GM19463 (cell line): ENCODE measurements at regions not wholly inside any gene's neighbourhood (a gene's known extent, or its start where the extent isn't known, plus 50 kb on each side); places are given as distances from the start of the nearest gene placed in this dataset.

Source experiments
- ATAC-seq: cut with Tn5 transposase; IDR thresholded peaks from one replicate; pipeline ENCODE4 v1.9.1; 2021; ENCODE audit warnings: mild to moderate bottlenecking, moderate library complexity; ENCODE audit not compliant: unreplicated experiment

DNA sequence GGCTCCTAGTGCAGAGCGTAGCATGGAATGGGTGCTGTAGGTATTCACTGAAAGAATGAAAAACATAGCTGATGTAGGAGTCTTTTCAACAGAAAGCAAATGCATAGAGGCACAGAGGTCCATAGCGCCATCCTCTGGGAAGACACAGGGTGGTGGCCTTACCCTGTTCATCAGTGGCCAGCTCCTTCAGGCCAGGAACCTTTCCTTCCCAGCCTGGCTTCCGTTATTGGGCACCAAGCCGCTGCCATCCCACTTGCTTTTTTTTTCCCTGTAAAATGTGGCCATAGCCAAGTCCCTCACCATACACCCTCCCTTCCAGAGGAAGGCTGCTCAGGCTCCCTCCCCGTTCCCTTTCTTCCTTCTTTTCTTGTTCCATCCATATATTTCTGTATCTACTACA, 118.1 kb downstream of the ZNF621 start:
- ATAC-seq, result no peak

DNA sequence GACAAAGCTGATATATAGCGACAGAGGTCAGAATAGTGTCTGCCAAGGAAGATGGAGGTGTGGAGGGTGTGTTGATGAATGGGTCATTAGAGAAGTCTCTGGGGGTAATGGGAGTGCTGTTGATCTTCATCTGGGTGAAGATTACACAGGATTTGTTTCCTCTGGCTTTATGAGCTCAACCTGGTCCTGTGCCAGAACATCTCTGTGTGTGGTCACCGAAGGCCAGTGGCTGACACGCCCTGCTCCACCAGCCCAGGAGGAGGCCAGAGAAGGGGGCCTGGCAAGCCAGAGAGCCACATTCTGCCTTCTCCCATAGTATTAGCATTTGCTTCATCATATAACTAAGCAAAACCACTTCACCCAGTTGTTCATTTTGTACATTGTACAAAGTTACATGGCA, 121.1 kb downstream of the ZNF621 start:
- no peak for ATAC-seq

DNA sequence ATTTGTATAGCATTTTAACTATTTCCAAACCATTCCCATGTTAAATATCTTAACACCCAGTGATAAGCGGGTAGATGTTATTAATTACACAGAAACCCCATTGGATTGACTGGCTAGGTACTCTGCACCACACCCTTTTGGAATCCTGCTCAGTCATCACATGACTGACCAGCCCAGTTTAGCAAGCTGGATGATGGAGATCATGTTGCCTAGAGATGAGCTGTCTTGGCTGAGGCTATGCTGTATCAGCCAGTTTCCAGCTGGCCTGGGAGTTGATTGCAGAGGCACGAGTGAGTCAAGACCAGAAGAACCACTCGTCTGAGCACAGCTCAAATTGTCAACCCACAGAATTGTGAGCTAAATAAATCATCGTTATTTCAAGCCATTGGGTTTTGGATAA, 124.6 kb downstream of the ZNF621 start:
- ATAC-seq, result no peak

DNA sequence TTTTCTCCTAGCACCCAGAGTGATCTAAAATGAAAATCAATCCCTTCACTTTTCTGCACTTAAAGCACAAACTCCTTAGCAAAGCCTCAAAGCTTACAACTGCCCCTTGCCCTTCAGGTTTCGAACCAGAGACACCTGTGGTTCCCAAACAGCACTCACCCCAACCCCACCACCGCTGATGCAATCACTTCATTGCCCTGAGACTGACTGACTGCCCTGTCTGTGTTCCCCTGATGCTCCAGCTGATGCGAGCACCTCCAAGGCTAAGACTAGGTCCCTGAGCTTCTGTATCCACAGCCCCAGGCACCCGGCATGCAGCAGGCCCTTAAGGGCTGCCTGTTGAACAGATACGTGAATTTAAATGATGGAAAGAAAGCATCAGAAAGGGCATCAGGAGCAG, 127.3 kb downstream of the ZNF621 start:
- no peak for ATAC-seq

DNA sequence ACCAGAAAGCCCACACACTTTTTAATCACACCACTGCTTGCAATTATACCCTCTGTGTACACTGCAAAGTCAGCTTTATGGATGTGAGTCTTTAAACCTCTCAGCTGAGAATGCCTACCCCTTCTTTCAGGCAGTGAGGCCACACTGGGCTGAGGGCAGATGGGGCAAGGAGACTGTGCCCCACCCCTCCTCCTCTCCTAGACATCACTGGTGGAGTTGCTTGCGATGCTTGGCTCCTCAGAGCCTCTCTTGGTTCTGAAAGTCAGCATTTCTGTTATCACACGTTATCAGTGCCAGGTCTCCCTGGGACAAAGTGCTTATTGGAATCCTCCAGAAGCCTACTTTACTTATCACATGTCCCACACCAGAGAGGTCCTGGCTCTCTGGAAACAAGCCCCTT, 128.2 kb downstream of the ZNF621 start:
- ATAC-seq, result no peak

DNA sequence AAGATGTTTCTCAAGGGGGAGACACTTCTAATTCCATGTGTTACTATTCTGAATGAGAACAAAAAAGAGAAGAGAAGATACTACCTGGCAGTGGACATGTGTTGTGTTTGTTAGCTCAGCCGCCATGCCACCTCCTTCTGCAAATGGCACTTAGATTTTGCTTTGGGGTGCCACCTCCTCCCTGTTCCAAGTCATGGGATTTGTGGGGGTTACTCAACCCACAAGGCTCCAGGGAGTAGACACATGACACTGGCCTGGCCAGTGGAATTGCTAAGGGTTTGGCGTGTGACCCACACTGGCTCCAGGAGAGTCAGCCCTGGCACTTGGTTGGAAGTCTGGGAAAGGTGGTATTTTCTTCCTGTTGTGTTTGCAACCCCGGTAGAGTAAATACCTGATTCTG, 129.1 kb downstream of the ZNF621 start:
- no peak for ATAC-seq

DNA sequence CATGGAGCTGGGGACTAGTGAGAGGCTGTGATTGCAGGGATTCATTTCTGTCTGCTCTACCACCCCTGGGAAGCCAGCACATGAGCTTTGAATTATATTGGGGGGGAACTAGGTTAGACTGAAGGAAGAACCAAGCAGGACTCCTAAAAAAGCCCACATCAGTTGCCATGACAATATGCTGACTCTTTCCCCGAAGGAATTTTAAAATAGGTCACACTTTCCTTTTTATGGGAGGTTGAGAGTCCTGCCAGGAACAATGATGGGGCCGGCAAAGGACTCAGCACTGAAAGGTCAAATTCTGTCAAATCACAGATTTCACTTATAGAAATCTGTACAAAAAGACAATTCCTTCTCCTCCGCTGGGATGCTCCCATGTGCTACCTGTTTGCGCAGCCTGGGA, 130.8 kb downstream of the ZNF621 start:
- no peak for ATAC-seq

DNA sequence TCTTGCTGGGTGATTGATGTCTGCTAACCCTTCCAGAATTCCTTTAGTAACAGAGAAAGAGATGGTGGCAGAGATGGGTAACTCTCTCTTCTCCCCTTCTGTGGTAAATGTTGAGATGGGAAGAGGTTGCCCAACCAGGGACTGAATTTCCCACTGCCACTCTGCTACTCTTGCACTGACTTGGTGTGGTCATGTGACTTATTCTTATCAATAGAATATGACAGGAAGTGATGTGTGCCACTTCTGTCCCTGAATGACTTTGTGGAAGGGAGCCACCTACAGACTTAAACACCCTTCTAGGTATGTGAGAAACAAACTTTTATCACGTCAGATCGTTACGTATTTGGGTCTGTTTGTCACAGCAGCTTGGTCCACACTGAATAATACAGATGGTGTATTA, 132.9 kb downstream of the ZNF621 start:
- no peak for ATAC-seq

DNA sequence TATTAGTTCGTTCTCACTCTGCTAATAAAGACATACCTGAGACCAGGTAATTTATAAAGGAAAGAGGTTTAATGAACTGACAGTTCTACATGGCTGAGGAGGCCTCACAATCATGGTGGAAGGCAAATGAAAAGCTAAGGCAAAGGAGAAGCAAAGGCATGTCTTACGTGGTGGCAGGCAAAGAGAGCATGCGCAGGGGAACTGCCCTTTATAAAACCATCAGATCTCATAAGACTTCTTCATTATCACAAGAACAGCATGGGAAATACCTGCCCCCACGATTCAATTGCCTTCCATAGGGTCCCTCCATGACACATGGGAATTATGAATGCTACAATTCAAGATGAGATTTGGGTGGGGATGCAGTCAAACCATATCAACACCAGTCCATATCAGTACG, 133.5 kb downstream of the ZNF621 start:
- ATAC-seq, result no peak

DNA sequence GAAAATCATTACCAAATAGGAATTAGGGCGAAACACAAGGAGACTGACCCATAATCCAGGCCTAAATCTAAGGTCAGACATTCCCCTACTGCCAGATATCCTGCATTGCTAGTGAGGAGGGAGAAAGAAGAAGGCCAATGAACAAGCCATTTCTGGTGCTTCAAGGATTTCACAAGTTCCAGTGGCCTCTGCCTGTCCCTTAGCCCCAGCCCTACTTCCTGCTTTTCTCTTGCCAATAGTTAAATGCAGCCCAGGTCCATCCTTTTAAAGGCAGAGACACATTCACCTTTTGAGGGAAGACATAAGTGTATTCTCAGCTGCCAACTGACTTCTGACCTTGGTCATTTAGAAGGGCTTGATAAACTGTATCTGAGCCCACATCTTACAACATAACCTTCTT, 135.8 kb downstream of the ZNF621 start:
- ATAC-seq, result no peak

DNA sequence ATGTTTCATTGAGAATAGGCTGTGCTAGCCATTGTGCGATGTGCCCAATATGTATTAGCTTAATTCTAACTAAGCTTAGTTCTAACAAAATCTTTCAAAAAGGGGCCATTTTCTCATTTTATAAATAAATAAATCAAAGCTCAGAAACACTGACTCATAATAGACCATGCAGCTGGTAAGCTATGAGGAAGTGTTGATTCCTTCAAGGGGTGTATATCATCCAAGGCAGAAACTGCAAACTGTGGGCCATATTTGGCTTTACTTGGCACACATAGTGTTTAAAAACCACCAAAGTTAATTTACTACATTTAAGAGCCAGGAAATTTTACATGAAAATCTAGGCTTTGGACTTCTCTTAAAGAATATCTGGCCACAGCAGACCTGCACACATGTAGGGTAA, 136.5 kb downstream of the ZNF621 start:
- no peak for ATAC-seq

DNA sequence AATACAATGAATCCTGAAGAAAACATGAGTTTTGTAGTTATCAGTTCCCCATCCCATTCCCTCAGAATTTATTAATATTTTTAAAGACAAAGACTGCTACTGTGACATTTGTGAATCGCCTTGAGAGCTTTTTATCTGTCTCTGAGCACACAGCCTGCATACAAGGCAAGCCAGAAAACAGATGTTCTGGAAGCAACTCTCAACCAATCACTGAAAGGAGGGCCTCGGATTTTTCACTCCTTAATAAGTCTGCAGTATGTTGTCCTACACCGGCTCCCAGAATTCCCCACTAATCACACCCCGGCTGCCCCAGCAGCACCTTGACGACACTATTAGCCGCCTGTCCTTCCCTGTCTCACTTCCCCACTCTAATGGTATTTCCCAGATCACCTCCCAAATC, 138.5 kb downstream of the ZNF621 start:
- ATAC-seq, result no peak

DNA sequence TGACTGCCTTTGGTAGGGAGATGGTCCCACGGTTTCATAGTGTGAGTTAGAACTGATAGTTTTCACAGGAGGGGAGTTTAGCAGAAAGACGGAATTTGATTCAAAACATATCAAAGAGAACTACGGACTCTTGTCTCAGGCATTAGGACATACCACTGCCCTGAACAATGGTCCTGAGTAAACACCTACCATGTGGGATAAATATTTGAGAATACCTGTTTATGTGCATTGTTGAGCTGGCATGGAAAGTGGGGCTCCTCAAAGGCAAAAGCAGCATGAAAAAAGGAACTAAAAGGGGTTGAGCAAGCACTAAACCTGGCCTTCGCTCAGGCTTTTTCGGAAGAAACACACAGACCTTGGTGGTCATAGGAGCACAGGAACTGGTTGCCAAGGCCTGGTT, 144.4 kb downstream of the ZNF621 start:
- ATAC-seq, result no peak

DNA sequence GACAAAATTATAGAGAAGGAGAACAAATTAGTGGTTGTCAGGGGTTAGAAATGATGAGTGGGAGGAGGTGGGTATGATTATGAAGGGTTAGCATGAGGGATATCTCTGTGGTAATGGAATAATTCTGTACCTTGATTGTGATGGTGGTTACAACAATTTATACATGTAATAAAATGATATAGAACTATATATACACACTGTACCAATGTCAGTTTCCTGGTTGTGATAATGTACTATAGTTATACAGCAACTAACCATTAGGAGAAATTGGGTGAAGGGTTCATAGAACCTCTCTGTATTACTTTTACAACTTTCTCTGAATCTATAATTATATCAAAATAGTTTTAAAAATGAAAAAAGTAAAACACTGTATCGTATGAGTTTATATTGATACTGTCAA, 148.1 kb downstream of the ZNF621 start:
- ATAC-seq, result no peak

DNA sequence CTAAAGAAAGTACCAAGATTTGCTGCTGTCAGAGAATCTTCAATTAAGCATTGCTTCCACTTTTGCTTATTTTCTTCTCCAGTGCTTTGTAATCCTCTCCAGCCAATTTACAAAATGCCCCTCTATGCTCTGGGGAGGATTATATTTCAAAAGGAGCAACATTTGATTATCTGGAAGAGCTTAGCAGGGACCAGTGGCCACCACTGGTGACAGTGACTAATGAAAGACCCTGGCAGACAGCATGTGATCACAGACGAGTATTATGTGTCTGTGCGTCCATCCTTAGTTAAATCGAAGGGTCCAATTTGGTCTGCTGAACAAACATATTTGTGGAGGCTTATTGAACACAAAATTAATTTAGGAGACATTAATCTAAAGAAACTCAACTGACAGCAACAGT, 152.6 kb downstream of the ZNF621 start:
- ATAC-seq, result no peak

DNA sequence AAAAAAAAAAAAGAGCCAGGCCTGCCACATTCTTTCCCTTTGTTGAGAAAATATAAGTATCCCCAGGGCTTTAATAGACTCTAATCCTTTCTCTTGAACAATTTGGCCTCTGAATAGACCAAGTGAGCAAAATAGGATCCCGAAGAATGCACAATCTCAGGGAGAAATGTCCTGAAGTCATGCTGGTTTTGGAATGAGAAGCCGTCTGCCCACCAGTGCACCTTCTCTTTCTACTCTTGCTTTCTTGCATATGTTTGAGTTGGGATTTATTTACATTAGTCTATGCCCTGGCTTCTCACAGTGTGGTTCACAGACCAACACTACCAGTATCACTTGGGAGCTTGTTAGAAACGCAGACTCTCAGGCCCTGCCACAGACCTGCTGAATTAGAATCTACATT, 153.0 kb downstream of the ZNF621 start:
- ATAC-seq, result no peak

DNA sequence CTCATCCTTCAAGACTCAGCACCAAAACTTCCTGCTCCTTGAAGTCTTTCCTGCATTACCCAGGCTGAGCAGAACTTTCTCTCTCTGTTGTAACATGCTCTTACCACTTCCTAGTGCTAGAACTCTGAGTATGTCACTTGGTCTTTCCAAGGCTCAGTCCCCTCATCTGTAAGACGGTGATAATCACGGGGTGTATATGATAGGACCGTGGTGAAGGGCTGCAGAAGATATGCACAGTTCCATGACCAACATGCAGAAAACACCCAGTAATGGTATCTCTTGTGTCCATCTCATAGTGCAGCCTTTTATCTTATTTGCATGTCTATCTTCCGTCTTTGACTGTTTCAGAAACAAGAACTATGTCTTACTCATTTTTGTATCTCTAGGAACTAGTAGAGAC, 154.5 kb downstream of the ZNF621 start:
- no peak for ATAC-seq

DNA sequence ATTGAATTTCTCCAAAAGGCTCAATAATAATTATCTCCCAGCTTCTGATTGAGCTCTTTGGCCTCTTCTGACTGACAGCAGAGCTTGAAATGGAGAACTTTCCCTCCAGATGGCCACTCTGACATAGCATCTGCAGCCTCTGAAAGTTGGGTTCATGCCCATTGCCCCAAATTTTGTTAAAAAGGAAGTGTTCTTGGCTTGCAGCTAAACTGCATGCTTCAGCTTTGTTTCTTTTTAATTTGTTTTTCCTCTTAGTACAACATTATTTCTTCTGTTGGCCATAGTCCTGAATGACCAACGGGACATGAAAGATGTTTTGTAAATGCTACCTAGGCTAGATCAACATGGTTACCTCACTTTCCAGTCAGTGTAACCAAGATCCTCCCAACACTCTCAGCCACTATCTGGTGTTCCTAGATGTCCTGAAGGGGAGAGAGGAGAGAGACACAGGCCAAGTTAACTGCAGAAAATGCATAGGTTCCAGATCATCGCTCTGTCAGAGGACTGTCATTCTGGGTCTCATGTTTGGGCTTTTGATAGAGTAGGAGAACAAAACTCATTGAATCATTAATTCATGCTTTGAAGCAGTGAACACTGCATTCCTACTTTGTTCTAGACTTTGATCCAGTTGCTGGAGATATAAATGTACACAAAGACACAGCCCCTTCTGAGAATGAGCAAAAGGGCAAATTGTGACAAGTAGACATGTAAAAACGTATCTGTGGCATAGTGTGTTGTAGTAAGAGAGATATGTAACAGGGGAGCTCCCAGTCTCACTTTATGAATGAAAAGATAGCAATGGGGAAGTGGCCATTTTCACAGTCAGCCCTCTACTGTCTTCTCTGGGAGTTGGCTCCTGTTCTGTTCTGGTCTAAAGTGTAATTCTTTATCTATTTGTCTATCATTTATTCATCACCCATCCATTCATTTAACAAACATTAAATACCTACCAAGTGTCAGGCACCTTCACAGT, 156.2 kb downstream of the ZNF621 start:
- ATAC-seq, result no peak

DNA sequence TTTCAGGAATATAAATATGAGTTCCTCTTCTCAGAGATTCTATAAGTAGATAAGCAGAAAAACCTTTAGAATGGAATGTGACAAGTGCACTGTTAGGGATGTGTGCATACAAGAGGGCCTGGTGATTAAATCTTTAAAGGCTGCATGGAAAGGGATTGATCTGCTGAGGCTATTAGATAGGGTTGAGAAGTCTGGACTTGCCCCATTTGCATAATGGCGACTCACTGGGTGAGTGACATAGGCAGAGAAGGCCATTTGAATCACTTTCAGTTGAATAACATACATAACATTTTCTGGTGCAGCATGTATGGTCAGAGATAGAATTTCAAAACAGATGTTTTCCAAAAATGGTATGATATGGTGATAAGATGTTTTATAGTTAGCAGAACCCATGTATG, 156.9 kb downstream of the ZNF621 start:
- ATAC-seq, result no peak

DNA sequence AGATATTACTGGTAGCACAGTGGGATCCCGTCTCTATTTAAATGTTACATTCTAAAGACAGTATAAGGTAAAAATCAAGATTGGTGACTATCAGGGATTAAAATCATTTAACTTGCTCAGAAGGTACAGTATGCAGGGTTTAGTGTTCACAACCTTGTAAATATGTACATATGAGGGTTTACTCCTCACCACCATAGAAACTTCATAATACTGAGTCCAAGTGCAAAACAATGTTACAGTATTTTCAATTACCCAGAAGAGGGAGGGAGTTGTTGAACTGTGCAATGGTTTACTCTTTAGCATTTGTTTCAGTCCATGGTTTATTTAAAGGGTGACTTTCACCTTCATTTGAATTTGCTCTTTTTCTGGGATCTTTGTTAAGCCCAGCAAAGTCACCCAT, 165.1 kb downstream of the ZNF621 start:
- ATAC-seq, result no peak

DNA sequence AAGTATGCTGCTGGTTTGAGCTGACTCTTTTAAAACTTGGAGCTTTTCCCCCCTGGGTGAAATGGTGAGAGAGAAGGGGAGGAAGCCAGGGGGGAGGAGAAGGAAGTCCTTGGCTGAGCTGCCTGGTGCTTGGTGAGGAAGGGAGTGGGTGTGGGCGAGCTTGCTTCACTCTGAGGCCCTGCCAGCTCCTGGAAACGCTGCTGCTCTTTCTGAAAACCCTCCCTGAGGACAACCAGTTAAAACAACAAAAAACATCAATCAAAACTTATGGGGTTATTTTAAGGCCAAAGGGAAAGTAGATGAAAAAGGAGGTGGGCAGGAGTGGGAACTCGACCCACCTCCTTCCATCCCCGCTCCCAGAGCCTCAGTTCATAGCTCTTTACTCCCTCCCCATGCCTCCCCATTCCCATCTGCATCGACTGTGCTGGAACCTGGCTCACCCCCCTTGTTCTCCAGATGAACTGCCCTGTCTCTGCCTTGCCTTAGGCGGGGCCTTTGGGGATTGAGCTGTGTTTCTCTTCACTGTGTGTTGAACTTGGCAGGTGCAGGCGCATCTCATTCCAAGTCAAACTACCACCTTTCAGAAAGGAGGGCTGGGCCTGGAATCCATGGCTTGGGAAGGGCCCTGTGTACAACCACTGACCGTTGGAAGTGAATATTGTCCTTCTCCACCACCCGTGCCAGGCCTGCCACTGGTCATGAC, 166.1 kb downstream of the ZNF621 start:
- no peak for ATAC-seq

DNA sequence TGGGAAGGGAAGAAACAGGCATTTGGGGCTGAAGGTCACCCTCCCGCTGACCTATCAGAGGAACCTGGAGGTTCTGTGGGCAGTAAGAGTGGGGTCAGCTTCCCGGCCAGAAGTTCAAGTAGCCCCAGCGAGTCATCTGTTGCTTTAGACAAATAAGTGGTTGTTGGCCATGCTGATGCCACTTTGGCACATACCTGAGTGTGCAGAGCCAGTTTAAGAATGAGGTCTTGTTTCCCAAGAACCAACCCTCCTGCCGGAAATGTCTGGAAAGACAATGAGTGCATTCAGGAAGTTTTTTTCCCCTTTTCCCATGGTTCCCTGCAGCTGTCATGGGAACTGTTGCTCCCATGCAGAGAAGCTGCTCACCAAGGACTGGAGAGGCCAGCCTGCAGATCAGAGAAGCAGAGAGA, 166.7 kb downstream of the ZNF621 start:
- ATAC-seq, result no peak
